GM12873 (cell line): ENCODE measurements at regions not wholly inside any gene's neighbourhood (a gene's known extent, or its start where the extent isn't known, plus 50 kb on each side); places are given as distances from the start of the nearest gene placed in this dataset.

Experiments used
- TF ChIP-seq, protein P1 (sequence below): IDR thresholded peaks from 2 replicates; pipeline ENCODE4 v1.5.1; 2012; ENCODE audit warnings: low read depth, mild to moderate bottlenecking, moderate library complexity, low read length, control low read depth; ENCODE audit not compliant: insufficient read depth; ENCODE audit errors: missing control alignments

DNA sequence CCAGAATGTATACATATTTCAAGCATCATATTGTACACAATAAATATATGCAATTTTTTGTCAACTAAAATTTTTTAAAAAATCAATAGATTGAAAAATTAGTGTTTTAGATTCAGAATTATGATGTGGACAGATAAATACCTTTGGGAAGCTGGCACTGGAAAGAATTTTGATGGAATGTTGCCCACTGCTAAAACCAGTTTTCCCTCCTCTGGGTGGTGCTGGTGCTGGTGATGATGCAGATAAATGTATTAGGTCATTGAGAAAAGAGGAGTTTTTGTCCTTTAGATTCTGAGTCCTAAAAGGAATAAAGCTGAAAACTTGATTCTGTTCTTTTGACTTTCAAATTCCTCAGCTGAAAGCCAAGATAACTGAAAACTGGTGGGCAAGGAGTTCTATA is 56.0 kb upstream of the SUCLG2 start:
- TF ChIP-seq, protein P1, sequence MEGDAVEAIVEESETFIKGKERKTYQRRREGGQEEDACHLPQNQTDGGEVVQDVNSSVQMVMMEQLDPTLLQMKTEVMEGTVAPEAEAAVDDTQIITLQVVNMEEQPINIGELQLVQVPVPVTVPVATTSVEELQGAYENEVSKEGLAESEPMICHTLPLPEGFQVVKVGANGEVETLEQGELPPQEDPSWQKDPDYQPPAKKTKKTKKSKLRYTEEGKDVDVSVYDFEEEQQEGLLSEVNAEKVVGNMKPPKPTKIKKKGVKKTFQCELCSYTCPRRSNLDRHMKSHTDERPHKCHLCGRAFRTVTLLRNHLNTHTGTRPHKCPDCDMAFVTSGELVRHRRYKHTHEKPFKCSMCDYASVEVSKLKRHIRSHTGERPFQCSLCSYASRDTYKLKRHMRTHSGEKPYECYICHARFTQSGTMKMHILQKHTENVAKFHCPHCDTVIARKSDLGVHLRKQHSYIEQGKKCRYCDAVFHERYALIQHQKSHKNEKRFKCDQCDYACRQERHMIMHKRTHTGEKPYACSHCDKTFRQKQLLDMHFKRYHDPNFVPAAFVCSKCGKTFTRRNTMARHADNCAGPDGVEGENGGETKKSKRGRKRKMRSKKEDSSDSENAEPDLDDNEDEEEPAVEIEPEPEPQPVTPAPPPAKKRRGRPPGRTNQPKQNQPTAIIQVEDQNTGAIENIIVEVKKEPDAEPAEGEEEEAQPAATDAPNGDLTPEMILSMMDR: no peak

DNA sequence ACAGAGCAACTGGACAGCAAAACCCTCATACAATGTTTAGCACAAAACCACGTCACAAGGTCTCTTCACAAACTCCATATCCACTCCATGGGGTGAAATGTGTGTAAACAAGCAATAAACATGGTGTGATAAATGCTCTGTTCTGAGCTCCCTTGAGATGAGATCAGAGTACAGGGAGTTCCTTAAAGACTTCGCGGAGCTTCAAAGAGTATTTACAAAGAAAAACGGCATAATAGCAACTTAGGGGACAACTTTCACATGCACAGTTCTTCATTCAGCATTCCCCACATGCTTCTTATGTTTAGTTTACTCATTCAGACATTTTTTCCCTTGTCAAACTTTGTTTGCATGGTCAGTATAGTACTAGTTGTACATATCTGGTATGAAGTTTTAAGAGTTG is 52.5 kb upstream of the SUCLG2 start:
- TF ChIP-seq, protein P1: no peak

DNA sequence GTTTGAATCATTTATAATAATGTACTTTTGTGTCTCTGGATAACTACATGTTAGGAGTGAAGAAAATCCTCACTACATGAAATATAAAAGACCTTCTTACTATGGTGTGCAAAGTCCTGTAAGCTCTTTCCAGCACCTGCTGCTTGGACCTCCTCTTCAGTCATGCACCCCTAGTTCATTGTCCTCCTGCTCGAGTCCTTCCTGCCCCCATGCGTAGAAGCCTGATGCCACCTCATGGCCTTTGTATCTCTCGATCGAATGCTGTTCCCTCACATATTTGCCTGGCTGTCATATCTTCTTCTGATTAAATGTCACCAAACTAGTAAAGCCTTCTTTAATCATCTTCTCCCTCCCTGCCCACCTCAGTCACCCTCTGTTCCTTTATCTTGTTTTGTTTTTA is 49.9 kb upstream of the SUCLG2 start:
- TF ChIP-seq, protein P1: peak; percentile 19
